Left ventricle myocardium inferior (tissue), 1 donor: ENCODE measurements at regions not wholly inside any gene's neighbourhood (a gene's known extent, or its start where the extent isn't known, plus 50 kb on each side); places are given as distances from the start of the nearest gene placed in this dataset.
"Not testable (repeated sequence)": the region's sequence is repeated elsewhere in the genome, so short reads cannot be mapped to it uniquely, and the experiment has no call there.

ENCODE experiments used
- DNase-seq: peaks from one replicate; pipeline ENCODE4 v3.0.0-alpha.2; 2020
- H3K27ac ChIP-seq: fragments of 200-600 bp; replicated peaks from 2 replicates; pipeline ENCODE4 v1.8.0; 2021
- H3K27me3 ChIP-seq: fragments of 200-600 bp; 2 replicates; pipeline ENCODE4 v1.8.0; 2021; ENCODE audit warnings: low read depth
- H3K36me3 ChIP-seq: fragments of 200-600 bp; 2 replicates; pipeline ENCODE4 v1.8.0; 2021
- H3K4me1 ChIP-seq: fragments of 200-600 bp; 2 replicates; pipeline ENCODE4 v1.8.0; 2021
- H3K4me3 ChIP-seq: fragments of 200-600 bp; 2 replicates; pipeline ENCODE4 v1.8.0; 2021; ENCODE audit warnings: mild to moderate bottlenecking, moderate library complexity
- H3K9me3 ChIP-seq: fragments of 200-600 bp; replicated peaks from 2 replicates; pipeline ENCODE4 v1.8.0; 2021
- CTCF ChIP-seq: fragments of 200-600 bp; IDR thresholded peaks from 2 replicates; pipeline ENCODE4 v1.8.0; 2021; ENCODE audit warnings: antibody characterized with exemption, mild to moderate bottlenecking, borderline replicate concordance
- intact Hi-C: fragments of 100-400 bp; cut with micrococcal nuclease; formaldehyde crosslinking; loops from one replicate; pipeline ENCODE4 v1.11.0; 2022
- donor health status: DM: no; HTN: yes; CAD: no; lungs with severe emphysema.

DNA sequence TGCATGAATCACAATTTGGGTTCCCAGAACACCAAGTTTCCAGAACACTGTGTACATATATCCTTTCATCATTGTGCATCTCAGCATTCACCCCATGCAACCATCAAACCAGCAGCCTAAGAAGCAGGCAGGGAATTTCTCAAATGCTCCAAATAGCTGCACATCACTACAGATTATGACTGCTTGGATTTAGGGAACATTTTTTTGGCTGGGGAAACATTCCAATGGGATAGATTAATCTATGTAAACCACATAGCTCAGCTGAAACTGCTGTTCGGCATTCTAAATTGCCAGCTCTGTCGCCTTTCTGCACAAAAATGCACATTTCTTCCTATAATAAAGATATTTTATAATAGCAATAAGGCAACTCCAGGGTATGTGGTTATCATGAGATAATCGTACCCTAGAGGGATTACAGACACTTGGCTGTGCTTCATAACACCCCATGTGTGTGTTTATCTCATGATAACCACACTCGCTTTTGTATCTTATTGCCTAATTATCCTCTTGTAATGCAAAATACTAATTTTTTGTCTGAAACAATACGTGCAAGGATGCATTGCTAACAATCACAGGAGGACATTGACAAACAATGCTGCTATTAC, 483.7 kb upstream of the DPH6 start:
- Histone ChIP-seq H3K27me3 (no peaks in the 10 kb centered on the region), H3K9me3 (no peaks in the 10 kb centered on the region), H3K4me1 (no peaks in the 10 kb centered on the region), H3K4me3 (no peak overlapping the region), H3K36me3 (no peaks in the 10 kb centered on the region), H3K27ac (no peak overlapping the region)
- DNase-seq = no peak
- no peak for TF ChIP-seq CTCF
- intact Hi-C loops = no loop called here

- intact Hi-C loops = no loop called here
- H3K27me3 ChIP-seq = no peaks in the 10 kb centered on the region
- no peak for TF ChIP-seq CTCF
- no peak overlapping the region for H3K4me3 ChIP-seq
- H3K36me3 ChIP-seq = no peaks in the 10 kb centered on the region
- no peaks in the 10 kb centered on the region for H3K9me3 ChIP-seq
- H3K27ac ChIP-seq = no peak overlapping the region
- no peak for DNase-seq
- H3K4me1 ChIP-seq = no peaks in the 10 kb centered on the region
Observed at GRCh38 chr15:36039996-36040572, 494.1 kb upstream of the DPH6 start.

DNA sequence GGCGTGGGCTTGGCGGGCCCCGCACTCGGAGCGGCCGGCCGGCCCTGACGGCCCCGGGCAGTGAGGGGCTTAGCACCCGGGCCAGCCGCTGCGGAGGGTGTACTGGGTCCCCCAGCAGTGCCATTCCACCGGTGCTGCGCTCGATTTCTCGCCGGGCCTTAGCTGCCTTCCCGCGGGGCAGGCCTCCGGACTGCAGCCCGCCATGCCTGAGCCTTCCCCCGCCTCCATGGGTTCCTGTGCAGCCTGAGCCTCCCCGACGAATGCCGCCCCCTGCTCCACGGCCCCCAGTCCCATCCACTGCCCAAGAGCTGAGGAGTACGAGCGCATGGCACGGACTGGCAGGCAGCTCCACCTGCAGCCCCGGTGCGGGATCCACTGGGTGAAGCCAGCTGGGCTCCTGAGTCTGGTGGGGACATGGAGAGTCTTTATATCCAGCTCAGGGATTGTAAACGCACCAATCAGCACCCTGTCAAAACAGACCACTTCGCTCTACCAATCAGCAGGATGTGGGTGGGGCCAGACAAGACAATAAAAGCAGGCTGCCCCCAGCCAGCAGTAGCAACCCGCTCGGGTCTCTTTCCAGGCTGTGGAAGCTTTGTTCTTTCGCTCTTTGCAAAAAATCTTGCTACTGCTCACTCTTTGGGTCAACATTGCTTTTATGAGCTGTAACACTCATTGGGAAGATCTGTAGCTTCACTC, 501.2 kb upstream of the DPH6 start:
- H3K27ac ChIP-seq, H3K27me3 ChIP-seq, H3K4me1 ChIP-seq, H3K36me3 ChIP-seq, DNase-seq, H3K9me3 ChIP-seq, intact Hi-C loops: not testable (repeated sequence)
- peak overlapping the region; percentile 20 for H3K4me3 ChIP-seq

DNA sequence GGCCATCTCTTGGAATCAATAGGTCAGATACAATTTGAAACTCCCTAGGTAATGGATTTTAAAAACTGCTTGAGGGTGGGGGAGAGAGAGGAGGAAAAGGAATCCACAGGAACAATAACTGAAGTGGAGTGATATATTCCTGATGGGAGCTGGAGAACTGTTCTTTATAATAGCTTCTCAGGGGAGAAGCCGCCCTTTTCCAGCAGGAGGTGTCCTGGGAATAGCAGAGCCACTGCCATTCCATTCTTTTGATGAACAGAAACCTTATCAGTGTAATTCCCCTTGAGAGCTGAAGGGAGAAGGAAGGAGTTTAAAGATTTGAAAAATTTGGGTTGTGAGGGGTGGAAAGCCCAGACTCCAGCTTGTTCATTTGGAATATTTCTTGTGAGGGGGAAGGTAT, 504.9 kb upstream of the DPH6 start:
- no peaks in the 10 kb centered on the region for H3K36me3 ChIP-seq
- DNase-seq = no peak
- H3K27me3 ChIP-seq = no peaks in the 10 kb centered on the region
- intact Hi-C loops = no loop called here
- H3K4me1 ChIP-seq = no peaks in the 10 kb centered on the region
- no peak for TF ChIP-seq CTCF
- no peaks in the 10 kb centered on the region for H3K9me3 ChIP-seq
- no peak overlapping the region for H3K27ac ChIP-seq
- H3K4me3 ChIP-seq = no peak overlapping the region

DNA sequence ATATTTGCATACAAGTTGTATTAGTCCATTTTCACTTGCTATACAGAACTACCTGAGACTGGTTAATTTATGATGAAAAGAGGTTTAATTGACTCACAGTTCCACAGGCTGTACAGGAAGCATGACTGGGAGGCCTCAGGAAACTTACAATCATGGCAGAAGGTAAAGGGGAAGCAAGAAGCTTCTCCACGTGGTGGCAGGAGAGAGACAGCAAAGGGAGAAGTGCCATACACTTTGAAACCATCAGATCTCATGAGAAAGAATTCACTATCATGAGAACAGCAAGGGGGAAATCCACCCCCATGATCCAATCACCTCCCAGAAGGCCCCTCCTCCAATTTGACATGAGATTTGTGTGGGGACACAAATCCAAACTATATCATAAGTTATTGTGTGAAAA, 506.7 kb upstream of the DPH6 start:
- DNase-seq, H3K27me3 ChIP-seq, intact Hi-C loops, H3K4me3 ChIP-seq, H3K27ac ChIP-seq, H3K9me3 ChIP-seq, H3K36me3 ChIP-seq, H3K4me1 ChIP-seq: not testable (repeated sequence)
- TF ChIP-seq CTCF = peak; percentile 52

DNA sequence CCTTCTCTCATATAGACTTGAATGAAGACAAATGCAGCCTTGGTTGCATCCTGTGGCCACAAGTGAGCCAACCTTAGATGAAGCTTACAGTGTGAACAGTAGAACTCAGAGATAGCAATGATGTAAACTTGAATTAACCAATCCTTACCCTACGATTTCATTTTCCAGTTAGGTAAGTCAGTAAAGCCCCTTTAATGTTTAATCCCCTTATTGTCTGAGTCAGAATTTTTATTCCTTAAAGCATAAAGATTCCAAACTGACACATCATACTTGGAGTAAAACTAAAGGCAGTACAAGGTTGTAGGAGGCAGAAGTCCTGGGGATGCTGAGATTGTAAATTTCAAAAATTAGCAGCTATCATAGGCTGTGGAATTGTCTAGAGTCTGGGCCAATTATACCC, 507.8 kb upstream of the DPH6 start:
- H3K27me3 ChIP-seq = no peaks in the 10 kb centered on the region
- TF ChIP-seq CTCF = no peak
- H3K27ac ChIP-seq = no peak overlapping the region
- no peak overlapping the region for H3K4me3 ChIP-seq
- no peaks in the 10 kb centered on the region for H3K36me3 ChIP-seq
- no peak for DNase-seq
- intact Hi-C loops = no loop called here
- H3K9me3 ChIP-seq = no peaks in the 10 kb centered on the region
- H3K4me1 ChIP-seq = no peaks in the 10 kb centered on the region
